A549 (cell line): ENCODE measurements at regions not wholly inside any gene's neighbourhood (a gene's known extent, or its start where the extent isn't known, plus 50 kb on each side); places are given as distances from the start of the nearest gene placed in this dataset.

Experiments
- ATAC-seq, 2 experiments: fragments of 200-7000 bp in 1 of 2; fragments of >200 bp in 1 of 2; cut with Nextera tagmentation in 1 of 2; cut with Tn5 transposase in 1 of 2; 3 replicates each; pipeline versions ENCODE4 v1.8.0 to v1.9.1; 2018 to 2020; ENCODE audit warnings: mild to moderate bottlenecking in 1 of 2, moderate library complexity in 1 of 2
- CTCF ChIA-PET: fragments of 300-600 bp; sonication (Branson Sonifier 250); formaldehyde crosslinking; extraction: SDS; loops from one replicate; lab custom pipeline; 2021; ENCODE audit warnings: antibody characterized with exemption, inconsistent platforms; lab: Yijun Ruan, JAX
- POLR2A ChIA-PET: fragments of 350-600 bp; formaldehyde crosslinking; extraction: SDS; loops from one replicate; lab custom pipeline; 2021; ENCODE audit warnings: antibody characterized with exemption, inconsistent platforms; lab: Yijun Ruan, JAX
- DNase-seq, 2 experiments: peaks; one replicate each; pipeline versions ENCODE4 v3.0.0 to v3.0.0-alpha.2; 2011 to 2016; ENCODE audit warnings: low read depth in 1 of 2, low spot score in 1 of 2
- FAIRE-seq: peaks from 2 replicates; lab custom pipeline; 2011; peaks lifted over from hg19 to GRCh38; lab: Jason Lieb, UNC
- H3K27ac ChIP-seq, 2 experiments: fragments of >200 bp; sonication (Bioruptor Twin); formaldehyde crosslinking; 3 replicates each; pipeline ENCODE4 v1.5.1; 2016 to 2017
- H3K4me1 ChIP-seq: fragments of >200 bp; sonication (Bioruptor Twin); formaldehyde crosslinking; 3 replicates; pipeline ENCODE4 v1.6.1; 2016
- H3K4me2 ChIP-seq: fragments of >200 bp; sonication (Bioruptor Twin); formaldehyde crosslinking; 3 replicates; pipeline ENCODE4 v1.6.1; 2016
- H3K4me3 ChIP-seq: fragments of >200 bp; sonication (Bioruptor Twin); formaldehyde crosslinking; 3 replicates; pipeline ENCODE4 v1.5.1; 2016
- H3K9me3 ChIP-seq: fragments of >200 bp; sonication (Bioruptor Twin); formaldehyde crosslinking; 3 replicates; pipeline ENCODE4 v1.6.1; 2016
- CEBPB ChIP-seq, 2 experiments: fragments of >200 bp in 1 of 2; sonication (Bioruptor Twin) in 1 of 2; formaldehyde crosslinking in 1 of 2; IDR thresholded peaks; 2 replicates each; pipeline ENCODE4 v1.6.1; 2012 to 2016
- E2F6 ChIP-seq: IDR thresholded peaks from 2 replicates; pipeline ENCODE4 v1.6.1; 2012; ENCODE audit warnings: low read depth, borderline replicate concordance
- EHMT2 ChIP-seq: fragments of 200-600 bp; sonication (generic); IDR thresholded peaks from 2 replicates; pipeline ENCODE4 v1.6.1; 2016; ENCODE audit warnings: antibody characterized with exemption, low read depth, mild to moderate bottlenecking, moderate library complexity
- FOSB ChIP-seq: fragments of 250-450 bp; sonication (Bioruptor Pico); IDR thresholded peaks from 2 replicates; pipeline ENCODE4 v1.5.0; 2020; ENCODE audit warnings: mild to moderate bottlenecking, moderate library complexity
- FOSL2 ChIP-seq, 2 experiments: fragments of 450-650 bp in 1 of 2; fragments of >200 bp in 1 of 2; sonication (Bioruptor Twin) in 1 of 2; formaldehyde crosslinking; IDR thresholded peaks; 2 replicates each; pipeline versions ENCODE4 v1.5.0 to v1.6.1; 2016 to 2020; ENCODE audit warnings: mild to moderate bottlenecking in 1 of 2, moderate library complexity in 1 of 2
- HOXB5 ChIP-seq: fragments of 250-450 bp; sonication (Bioruptor Pico); IDR thresholded peaks from 2 replicates; pipeline ENCODE4 v1.5.0; 2020; ENCODE audit warnings: mild to moderate bottlenecking, moderate library complexity
- JUNB ChIP-seq: fragments of >200 bp; sonication (Bioruptor Twin); formaldehyde crosslinking; IDR thresholded peaks from 2 replicates; pipeline ENCODE4 v1.6.1; 2016
- KDM1A ChIP-seq: fragments of 200-600 bp; sonication (generic); IDR thresholded peaks from 2 replicates; pipeline ENCODE4 v1.6.1; 2016; ENCODE audit warnings: low read depth, mild to moderate bottlenecking
- KDM5A ChIP-seq: fragments of 200-600 bp; sonication (generic); IDR thresholded peaks from 2 replicates; pipeline ENCODE4 v1.6.1; 2016; ENCODE audit warnings: antibody characterized with exemption, mild to moderate bottlenecking
- MAFK ChIP-seq: fragments of 450-650 bp; IDR thresholded peaks from 2 replicates; pipeline ENCODE4 v1.6.1; 2014; ENCODE audit not compliant: partially characterized antibody
- MYC ChIP-seq: IDR thresholded peaks from 2 replicates; pipeline ENCODE4 v1.6.1; 2012; ENCODE audit warnings: mild to moderate bottlenecking, inconsistent platforms, low read length, improper control_type of control experiment, borderline replicate concordance
- RAD21 ChIP-seq, 2 experiments: fragments of >200 bp in 1 of 2; sonication (Bioruptor Twin) in 1 of 2; formaldehyde crosslinking in 1 of 2; IDR thresholded peaks in 1 of 2; conservative IDR thresholded peaks in 1 of 2; 2 replicates in 1 of 2; 3 replicates in 1 of 2; pipeline ENCODE4 v1.6.1; 2012 to 2018; ENCODE audit warnings: inconsistent platforms in 1 of 2
- RCOR1 ChIP-seq: fragments of 150-350 bp; IDR thresholded peaks from 2 replicates; pipeline ENCODE4 v1.6.1; 2014; ENCODE audit warnings: antibody characterized with exemption, low read length, low read depth
- REST ChIP-seq: fragments of 200-600 bp; sonication (generic); IDR thresholded peaks from 2 replicates; pipeline ENCODE4 v1.6.1; 2016; ENCODE audit warnings: antibody characterized with exemption, mild to moderate bottlenecking, moderate library complexity
- RFX5 ChIP-seq: fragments of 450-650 bp; IDR thresholded peaks from 2 replicates; pipeline ENCODE4 v1.7.1; 2014; ENCODE audit warnings: antibody characterized with exemption, mild to moderate bottlenecking, moderate library complexity
- RNF2 ChIP-seq: fragments of 200-600 bp; sonication (generic); IDR thresholded peaks from 2 replicates; pipeline ENCODE4 v1.6.1; 2016; ENCODE audit warnings: low read depth, mild to moderate bottlenecking, antibody characterized with exemption, moderate library complexity, borderline replicate concordance
- SMC3 ChIP-seq: fragments of >200 bp; sonication (Bioruptor Twin); formaldehyde crosslinking; IDR thresholded peaks from 3 replicates; pipeline ENCODE4 v1.6.1; 2018; ENCODE audit warnings: inconsistent platforms
- TFCP2L1 ChIP-seq: fragments of 250-450 bp; sonication (Bioruptor Pico); IDR thresholded peaks from 2 replicates; pipeline ENCODE4 v1.5.0; 2021; ENCODE audit warnings: mild to moderate bottlenecking
- TP53 ChIP-seq: fragments of 250-450 bp; sonication (Bioruptor Pico); IDR thresholded peaks from 2 replicates; pipeline ENCODE4 v1.5.0; 2021; ENCODE audit warnings: mild to moderate bottlenecking, moderate library complexity
- ZC3H11A ChIP-seq: fragments of 450-650 bp; IDR thresholded peaks from 2 replicates; pipeline ENCODE4 v1.6.1; 2014; ENCODE audit warnings: antibody characterized with exemption, mild to moderate bottlenecking
- WGBS: methylation state at CpG from one replicate; pipeline ENCODE4 v1.1.6; 2017; ENCODE audit errors: missing lambda C conversion rate; 5-methylcytosine and 5-hydroxymethylcytosine counted together
- TF ChIP-seq, protein P1 (sequence below): fragments of >200 bp; sonication (Bioruptor Twin); formaldehyde crosslinking; IDR thresholded peaks from 3 replicates; pipeline ENCODE4 v1.5.1; 2016

- POLR2A ChIA-PET = no interaction called here
- Histone ChIP-seq H3K9me3 (peaks cover 17% of the 10 kb centered on the region), H3K4me3 (no peak overlapping the region), H3K4me1 (no peaks in the 10 kb centered on the region), H3K4me2 (no peak overlapping the region), H3K27ac (no peak overlapping the region)
- FAIRE-seq (no peak), DNase-seq (no peak), ATAC-seq (no peak)
- TF ChIP-seq KDM5A = no peak
- no peak for TF ChIP-seq MAFK
- no peak for TF ChIP-seq KDM1A
- no peak for TF ChIP-seq E2F6
- TF ChIP-seq RCOR1 = no peak
- TF ChIP-seq REST = no peak
- TF ChIP-seq FOSL2 (IDR thresholded peaks at IDR 0.05) = no peak
- TF ChIP-seq FOSL2 (CRISPR knock-in tag; IDR thresholded peaks at IDR 0.05) = no peak
- no peak for TF ChIP-seq CEBPB (IDR thresholded peaks at IDR 0.05)
- TF ChIP-seq TP53 (CRISPR knock-in tag) = no peak
- TF ChIP-seq TFCP2L1 (CRISPR knock-in tag) = no peak
- TF ChIP-seq HOXB5 (CRISPR knock-in tag) = no peak
- no peak for TF ChIP-seq MYC
- 36% methylated on average over 1 of the region's 1 CpG for WGBS
- CTCF ChIA-PET = no interaction called here
These were observed 77.2 kb upstream of the ECI2 start for GRCh38 chr6:4212588-4212987.

DNA sequence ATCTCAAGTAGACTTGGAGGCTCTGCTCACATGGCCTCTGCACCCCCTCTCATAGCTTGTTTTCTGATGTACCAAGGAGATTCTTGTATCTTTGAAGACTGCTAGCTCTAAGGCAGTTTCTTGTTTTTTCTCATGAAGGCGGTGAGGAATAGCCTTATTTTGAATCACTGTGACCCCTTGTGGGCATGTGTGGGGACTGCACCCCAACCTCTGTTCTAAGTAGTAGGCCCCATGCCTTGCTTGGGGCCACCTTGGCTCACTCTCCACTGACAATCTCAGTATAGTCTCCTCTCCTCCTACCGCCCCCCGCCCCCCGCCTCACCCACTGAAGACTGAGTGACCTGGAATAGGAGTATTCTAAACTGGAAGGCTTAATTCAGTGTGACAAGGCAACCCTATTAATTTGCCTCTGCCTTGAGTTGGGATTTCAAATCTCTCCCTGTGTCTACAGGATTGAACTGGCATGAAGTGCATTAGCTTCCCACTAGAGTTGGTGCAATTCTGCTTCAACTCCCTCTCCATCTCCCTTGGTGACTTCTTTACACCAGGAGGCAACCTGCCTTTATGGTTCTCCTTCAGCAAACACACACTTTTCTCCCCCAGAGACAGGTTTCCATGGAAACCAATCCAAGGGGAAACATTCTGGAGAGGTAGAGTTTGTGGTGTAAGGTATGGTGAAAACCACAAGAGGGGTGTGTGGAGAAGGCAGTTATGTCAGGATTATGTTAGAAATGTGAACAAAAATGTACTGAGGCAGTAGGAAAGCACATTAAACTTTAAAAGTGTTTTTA, 75.4 kb upstream of the ECI2 start:
- no peak for FAIRE-seq
- peak; percentile 28 to 50 for DNase-seq
- Histone ChIP-seq H3K9me3 (peaks cover 17% of the 10 kb centered on the region), H3K4me2 (no peak overlapping the region), H3K4me1 (no peaks in the 10 kb centered on the region), H3K27ac (no peak overlapping the region), H3K4me3 (no peak overlapping the region)
- WGBS = 31% methylated on average over 1 of the region's 4 CpGs
- POLR2A ChIA-PET = no interaction called here
- ATAC-seq = peak; percentile 78 to 89; a peak in 5 of 6 replicates
- CTCF ChIA-PET = interaction anchor here (0.6 to 1.6 kb wide), 14 partner anchors 10 to 197 kb away, joined by 3 to 8 read pairs (median 3); partner anchors contain the start of gene ECI2
- TF ChIP-seq RAD21 (conservative IDR thresholded peaks at IDR 0.05 in 1 of 2, IDR thresholded peaks at IDR 0.05 in 1 of 2) (peak; percentile 46 to 55; a peak in 3 of 5 replicates), KDM1A (no peak), JUNB (no peak), FOSL2 (IDR thresholded peaks at IDR 0.05) (no peak), FOSL2 (CRISPR knock-in tag; IDR thresholded peaks at IDR 0.05) (no peak), RFX5 (no peak), FOSB (CRISPR knock-in tag) (no peak), SMC3 (peak; percentile 39; the same call in 1 of the 3 replicates), ZC3H11A (no peak), EHMT2 (no peak), RNF2 (no peak)
- TF ChIP-seq, protein P1, sequence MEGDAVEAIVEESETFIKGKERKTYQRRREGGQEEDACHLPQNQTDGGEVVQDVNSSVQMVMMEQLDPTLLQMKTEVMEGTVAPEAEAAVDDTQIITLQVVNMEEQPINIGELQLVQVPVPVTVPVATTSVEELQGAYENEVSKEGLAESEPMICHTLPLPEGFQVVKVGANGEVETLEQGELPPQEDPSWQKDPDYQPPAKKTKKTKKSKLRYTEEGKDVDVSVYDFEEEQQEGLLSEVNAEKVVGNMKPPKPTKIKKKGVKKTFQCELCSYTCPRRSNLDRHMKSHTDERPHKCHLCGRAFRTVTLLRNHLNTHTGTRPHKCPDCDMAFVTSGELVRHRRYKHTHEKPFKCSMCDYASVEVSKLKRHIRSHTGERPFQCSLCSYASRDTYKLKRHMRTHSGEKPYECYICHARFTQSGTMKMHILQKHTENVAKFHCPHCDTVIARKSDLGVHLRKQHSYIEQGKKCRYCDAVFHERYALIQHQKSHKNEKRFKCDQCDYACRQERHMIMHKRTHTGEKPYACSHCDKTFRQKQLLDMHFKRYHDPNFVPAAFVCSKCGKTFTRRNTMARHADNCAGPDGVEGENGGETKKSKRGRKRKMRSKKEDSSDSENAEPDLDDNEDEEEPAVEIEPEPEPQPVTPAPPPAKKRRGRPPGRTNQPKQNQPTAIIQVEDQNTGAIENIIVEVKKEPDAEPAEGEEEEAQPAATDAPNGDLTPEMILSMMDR = peak; percentile 37
